Astrocyte of the hippocampus (primary cell): ENCODE measurements at regions not wholly inside any gene's neighbourhood (a gene's known extent, or its start where the extent isn't known, plus 50 kb on each side); places are given as distances from the start of the nearest gene placed in this dataset.

Experiments used
- DNase-seq: peaks from one replicate; pipeline ENCODE4 v3.0.0; 2011; ENCODE audit warnings: low read depth, low spot score

GRCh38 chr16:66107661-66108060 is 258.8 kb upstream of the CDH5 start:
- DNase-seq: peak; percentile 28

GRCh38 chr16:66103211-66103610 is 263.3 kb upstream of the CDH5 start:
- DNase-seq: no peak

DNA sequence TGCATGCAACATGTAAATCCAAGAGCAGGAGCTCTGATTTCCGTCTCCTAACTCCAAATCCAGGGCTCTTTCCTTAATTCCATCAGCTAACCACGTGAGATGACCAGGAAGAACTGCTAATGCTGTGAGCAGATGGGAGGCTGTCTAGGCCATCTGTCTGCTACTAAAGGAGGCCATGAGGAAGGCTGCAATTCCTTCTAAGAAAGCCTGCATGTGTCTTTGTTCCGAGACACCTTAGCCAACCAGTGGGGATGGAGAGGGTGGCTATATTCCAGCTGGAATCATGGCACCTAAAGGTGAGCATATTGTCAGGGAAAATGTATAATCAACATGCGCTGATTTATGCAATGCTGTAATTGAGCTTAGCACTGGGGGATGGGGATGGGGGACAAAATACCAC is 267.2 kb upstream of the CDH5 start:
- DNase-seq: no peak

DNA sequence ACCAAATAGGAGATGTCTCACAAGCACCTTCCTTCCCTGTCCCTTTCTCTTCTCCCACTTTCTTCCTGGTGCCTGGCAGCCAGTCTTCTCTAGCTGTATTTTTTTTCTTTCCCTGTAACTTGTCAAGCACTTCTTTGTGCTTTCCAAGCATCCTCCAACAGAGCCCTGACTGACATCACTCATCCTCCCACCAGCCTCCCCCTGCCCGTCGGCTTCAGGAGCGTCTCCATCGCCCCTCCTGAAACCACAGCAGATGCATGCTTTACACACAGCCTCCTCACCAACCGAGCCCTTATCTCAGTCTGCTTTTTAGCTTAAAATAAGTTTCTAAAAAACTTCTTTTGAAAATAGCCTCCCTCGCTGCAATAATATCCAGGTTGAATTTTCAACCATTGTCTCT is 268.7 kb upstream of the CDH5 start:
- no peak for DNase-seq

DNA sequence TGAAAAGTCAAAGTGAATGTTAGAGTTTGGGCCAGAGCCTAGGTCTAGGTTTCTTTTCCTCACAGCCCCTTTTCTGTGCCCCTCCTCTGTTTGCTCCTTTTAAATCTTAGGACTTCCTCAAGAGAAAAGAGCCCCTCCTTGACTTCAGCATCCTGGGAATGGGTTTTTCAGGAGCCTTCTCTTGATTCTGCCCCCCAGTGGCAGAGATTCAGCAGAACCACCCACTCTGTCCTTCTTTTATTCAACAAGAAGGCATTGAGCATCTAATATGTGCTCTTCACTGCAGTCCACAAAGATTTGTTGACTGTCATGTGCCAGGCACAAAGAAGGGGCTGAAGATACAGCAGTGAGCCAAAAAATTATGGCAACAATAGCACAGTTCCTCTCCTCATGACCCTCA is 270.8 kb upstream of the CDH5 start:
- DNase-seq: no peak

DNA sequence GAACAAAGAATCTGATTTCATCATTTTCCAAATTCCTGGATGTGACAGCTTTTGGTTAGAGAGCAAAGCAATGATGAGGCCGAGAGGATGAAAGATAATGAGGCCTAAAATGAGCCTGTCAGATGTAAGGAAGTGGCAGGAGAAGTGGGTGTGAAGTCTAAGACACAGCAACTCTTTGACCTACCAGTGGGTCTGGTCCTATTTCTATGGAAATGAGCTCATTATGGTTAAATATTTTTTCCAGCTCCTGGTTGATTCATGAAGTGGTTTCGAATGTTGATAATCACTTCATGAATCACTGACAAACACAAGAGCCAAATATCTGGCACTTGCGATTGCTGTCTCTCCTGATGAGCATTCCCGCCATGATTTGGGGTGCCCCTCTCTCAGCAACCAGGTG is 273.3 kb upstream of the CDH5 start:
- peak; percentile 14 for DNase-seq

- no peak for DNase-seq
These were observed 275.0 kb upstream of the CDH5 start for GRCh38 chr16:66091471-66091891.

GRCh38 chr16:66088681-66089080 is 277.8 kb upstream of the CDH5 start:
- no peak for DNase-seq

DNA sequence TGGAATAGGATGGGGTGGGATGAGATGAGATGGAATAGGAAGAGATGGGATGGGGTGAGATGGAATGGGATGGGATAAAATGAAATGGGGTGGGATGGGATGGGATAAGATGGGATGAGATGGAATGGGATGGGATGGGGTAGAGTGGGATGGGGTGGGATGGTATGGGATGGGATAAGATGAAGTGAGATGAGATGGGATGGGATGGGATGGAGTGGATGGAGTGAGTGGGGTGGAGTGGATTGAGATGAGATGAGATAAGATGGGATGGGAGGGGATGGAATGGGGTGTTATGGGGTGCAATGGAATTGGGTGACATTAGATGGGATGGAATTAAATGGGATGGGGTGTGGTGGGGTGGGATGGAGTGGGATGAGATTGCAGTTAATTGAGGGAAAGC is 279.2 kb upstream of the CDH5 start:
- DNase-seq: no peak

DNA sequence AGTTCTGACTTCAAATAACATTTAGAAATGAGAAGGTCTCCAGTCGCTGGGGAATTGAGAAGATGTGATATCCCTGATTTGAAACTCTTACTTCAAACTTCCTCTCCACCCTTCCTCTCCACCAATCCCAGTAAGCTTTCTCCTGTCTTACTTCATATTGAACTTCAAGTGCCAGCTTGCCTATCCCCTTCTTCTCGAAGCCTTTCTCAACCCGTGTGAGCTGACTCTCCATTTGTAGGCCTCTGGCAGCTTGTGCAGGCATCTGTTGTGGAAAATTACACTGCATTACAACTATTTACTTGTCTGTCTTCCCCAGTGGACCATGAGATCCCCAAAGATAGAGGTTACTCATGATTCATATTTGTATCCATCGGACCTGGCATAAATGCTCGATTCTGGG is 280.8 kb upstream of the CDH5 start:
- DNase-seq: no peak

DNA sequence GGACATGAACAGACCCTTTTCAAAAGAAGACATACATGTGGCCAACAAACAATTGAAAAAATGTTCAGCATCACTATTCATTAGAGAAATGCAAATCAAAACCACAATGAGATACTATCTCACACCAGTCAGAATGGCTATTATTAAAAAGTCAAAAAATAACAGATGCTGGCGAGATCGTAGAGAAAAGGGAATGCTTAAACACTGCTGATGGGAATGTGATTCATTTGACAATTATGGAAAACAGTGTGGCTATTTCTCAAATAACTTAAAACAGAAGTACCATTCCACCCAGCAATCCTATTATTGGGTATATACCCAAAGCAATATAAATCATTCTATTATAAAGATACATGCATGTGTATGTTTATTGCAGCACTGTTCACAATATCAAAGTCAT is 281.8 kb upstream of the CDH5 start:
- DNase-seq: peak; percentile 15

GRCh38 chr16:66084306-66084705 is 282.2 kb upstream of the CDH5 start:
- DNase-seq: peak; percentile 2

DNA sequence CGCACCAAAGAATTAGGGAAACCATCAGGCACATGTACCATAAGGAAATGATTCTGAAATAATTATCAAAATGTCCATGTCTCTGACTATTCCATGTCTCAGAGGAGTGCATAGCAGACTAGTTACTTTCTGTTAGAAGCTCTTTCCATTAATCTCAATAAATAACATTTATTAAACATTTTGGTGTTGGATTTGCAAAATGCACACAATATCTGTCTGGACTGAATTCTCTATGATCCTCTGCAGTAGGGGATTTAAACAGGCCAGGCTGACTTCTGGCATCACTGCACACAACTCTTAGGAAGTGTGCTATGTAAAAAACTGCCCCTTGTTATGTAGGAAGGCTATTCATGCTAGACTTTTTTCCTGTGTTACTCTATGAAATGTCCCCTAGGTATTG is 283.3 kb upstream of the CDH5 start:
- DNase-seq: no peak

GRCh38 chr16:66082424-66082823 is 284.1 kb upstream of the CDH5 start:
- no peak for DNase-seq

DNA sequence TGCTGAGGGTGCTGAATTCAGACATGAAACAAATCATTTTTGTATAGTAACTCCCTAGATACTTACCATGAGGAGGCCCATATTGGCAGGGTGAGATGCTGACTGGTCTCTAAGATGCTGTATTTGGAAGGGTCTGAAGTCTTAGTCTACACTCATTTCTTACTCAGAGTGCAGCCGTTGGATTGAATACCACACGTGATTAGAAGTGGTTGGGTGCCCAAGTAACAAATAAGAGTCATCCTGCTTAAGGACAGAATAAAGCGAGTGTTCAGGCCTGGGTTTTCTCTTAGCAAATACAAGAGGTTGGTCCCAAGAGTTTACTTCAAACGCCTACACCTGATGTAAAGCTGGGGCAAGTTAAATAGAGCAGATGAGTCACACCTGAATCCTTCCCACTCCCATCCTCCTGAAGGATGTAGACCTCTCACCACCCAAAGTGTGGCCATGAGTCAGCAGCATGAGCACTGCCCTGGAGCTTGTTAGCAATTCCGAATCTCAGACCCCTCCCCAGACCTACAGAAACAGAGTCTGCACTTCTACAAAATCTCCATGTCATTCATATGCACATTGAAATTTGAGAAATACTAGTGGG is 284.6 kb upstream of the CDH5 start:
- peak; percentile 36 for DNase-seq

DNA sequence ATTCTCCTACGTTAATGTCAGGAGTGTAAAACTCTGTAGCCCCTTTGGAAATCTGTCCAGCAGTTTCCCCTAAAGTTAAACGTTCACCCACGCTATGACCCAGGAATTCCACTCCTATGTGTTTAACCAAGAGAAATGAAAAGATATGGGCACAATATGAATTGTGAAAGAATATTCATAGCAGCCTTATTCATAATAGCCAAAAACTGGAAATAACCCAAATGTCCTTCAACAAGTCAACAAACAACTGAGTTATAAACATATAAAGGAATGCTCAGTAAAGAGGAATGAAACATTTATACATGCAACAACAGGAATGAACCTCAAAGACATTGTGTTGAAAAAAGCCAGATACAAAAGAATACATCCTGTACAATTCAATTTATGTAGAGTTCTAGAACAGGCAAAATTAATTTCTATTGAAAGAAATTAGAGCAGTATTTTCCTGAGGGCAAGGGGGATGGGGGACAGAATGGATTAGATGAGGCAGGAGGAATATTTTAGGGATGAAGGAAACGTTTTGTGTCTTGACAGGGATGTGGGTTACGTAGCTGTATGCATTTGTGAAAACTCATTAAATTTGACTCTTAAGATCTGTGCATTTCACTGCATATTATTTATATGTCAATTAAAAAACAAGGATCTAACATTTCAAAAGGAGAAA is 286.7 kb upstream of the CDH5 start:
- no peak for DNase-seq

- peak; percentile 23 for DNase-seq
These were observed 296.2 kb upstream of the CDH5 start for GRCh38 chr16:66070140-66070917.

DNA sequence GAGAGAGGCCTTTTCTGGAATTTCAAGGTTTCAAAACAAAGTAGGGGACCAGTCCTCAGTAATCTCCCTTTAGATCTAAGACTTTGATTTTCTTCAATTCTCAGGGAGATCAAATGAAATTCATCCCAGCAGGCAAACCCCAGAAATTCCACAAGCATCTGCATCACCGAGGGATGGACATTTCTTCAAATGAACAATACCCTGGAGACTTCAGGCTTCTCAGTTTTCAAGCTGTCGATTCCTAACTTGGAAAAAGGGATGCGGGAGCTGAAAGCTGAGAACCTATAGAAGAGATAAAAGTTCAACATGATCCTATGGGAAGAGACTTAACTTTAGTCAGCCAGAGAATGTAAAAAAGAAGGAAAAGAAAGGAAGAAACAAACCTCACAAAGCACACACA is 296.9 kb upstream of the CDH5 start:
- no peak for DNase-seq

DNA sequence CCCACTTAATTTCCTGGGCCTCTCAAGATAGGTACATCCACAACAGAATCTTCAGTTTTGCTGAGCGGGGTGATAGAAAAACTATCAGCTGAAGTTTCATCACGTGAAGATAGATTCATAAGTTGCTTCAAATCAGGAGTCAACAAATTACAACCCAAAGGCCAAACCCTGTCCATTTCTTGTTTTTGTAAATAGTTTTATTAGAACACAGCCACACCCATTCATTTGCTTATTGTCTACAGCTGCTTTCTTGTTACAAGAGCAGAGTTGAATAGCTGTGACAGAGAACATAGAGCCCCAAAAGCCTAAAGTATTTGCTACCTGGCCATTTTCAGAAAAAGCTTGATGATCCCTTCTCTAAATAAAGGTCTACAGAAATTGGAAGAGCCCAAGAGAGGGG is 300.1 kb upstream of the CDH5 start:
- no peak for DNase-seq

DNA sequence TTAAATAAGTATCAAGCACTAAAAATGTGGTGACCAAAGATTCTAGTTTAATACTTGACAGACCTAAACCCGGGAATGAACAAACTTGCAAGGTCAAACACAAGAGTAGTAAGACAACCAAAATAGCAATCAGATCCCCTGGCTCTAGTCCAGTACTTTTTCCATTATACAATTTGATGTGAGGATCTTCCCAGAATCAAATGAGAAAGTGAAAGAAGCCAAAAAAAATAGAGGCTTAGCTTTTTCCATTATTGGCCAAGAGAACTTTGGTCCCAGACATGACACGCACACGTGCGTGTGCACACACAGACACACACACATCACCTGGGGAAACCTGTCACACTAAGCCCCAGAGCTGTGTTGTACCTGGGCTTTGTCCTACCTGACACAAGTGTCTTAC is 300.6 kb upstream of the CDH5 start:
- no peak for DNase-seq

GRCh38 chr16:66064801-66065530 is 301.5 kb upstream of the CDH5 start:
- no peak for DNase-seq

DNA sequence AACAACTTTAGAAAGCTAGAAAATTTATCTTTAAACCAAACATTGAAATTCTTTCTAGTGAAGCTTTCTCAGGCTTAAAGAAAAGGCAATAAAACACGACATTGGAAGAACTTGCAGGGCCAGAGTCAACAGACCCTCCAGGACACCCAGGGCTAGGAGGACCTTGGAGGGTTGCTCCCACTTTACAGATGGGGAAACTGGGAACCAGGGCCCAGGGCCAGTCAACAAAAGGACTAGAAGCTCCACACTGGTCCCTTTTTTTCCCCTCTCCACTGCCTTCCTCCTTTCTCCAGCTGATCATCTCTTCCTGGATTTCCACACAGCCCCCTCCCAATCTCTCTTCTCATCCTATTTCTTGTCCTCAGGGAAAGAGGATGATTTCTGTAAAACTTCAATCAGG is 307.7 kb upstream of the CDH5 start:
- DNase-seq: no peak
